ENCODE measurements at regions not wholly inside any gene's neighbourhood (a gene's known extent, or its start where the extent isn't known, plus 50 kb on each side); places are given as distances from the start of the nearest gene placed in this dataset.

GRCh38 chr7:16014031-16014430 is 327.5 kb upstream of the MEOX2 start:
- TF ChIP-seq NFIC (IDR thresholded peaks at IDR 0.05), result no peak
- no peak for TF ChIP-seq EP300 (IDR thresholded peaks at IDR 0.05; ENCODE audit: borderline replicate concordance)
- no peak for TF ChIP-seq RAD21 (IDR thresholded peaks at IDR 0.05; ENCODE audit: low read depth)
- no peak for TF ChIP-seq YY1 (IDR thresholded peaks at IDR 0.05; ENCODE audit: low read depth)
- TF ChIP-seq ZBTB7A (IDR thresholded peaks at IDR 0.05; ENCODE audit: low read depth), result no peak
- TF ChIP-seq REST (IDR thresholded peaks at IDR 0.05; ENCODE audit: low read depth), result no peak
- TF ChIP-seq CREB1 (IDR thresholded peaks at IDR 0.05; ENCODE audit: low read depth), result no peak
- no peak for TF ChIP-seq FOXM1 (IDR thresholded peaks at IDR 0.05; ENCODE audit: borderline replicate concordance, low read depth)
- TF ChIP-seq CEBPB (IDR thresholded peaks at IDR 0.05), result no peak
